HepG2 (cell line): ENCODE measurements at regions not wholly inside any gene's neighbourhood (a gene's known extent, or its start where the extent isn't known, plus 50 kb on each side); places are given as distances from the start of the nearest gene placed in this dataset.

ENCODE experiments used
- ATAC-seq: fragments of 200-7000 bp; cut with Tn5 transposase; 3 replicates; pipeline ENCODE4 v1.9.1; 2020; ENCODE audit warnings: mild to moderate bottlenecking, moderate library complexity
- BruUV-seq: library from RNA; stranded (reverse); fragments of 400-500 nt; replicated peaks from 2 replicates; lab custom pipeline; 2021; lab: Mats Ljungman, UMichigan
- CTCF ChIA-PET: fragments of 300-600 bp; formaldehyde crosslinking; extraction: SDS; loops from one replicate; lab custom pipeline; 2021; ENCODE audit warnings: low total read pairs, inconsistent platforms, low intra/inter-chr PET ratio; lab: Yijun Ruan, JAX
- POLR2A ChIA-PET: fragments of 350-600 bp; sonication (Branson Sonifier 250); formaldehyde crosslinking; loops from one replicate; lab custom pipeline; 2020; ENCODE audit warnings: antibody characterized with exemption, inconsistent platforms; lab: Yijun Ruan, JAX
- DNase-seq: peaks from one replicate; pipeline ENCODE4 v3.0.0-alpha.2; 2015; ENCODE audit warnings: low spot score
- FAIRE-seq: peaks from 3 replicates; lab custom pipeline; 2011; peaks lifted over from hg19 to GRCh38; lab: Jason Lieb, UNC
- H2AFZ ChIP-seq: one replicate; pipeline ENCODE4 v1.6.1; 2011; ENCODE audit warnings: low read length, inconsistent platforms
- H3K27ac ChIP-seq: fragments of 300-600 bp; 3 replicates; pipeline ENCODE4 v1.8.0; 2011; ENCODE audit warnings: mixed run types, mild to moderate bottlenecking, mixed read lengths, low read length, inconsistent platforms; ENCODE audit not compliant: insufficient read depth; ENCODE audit errors: extremely low read length
- H3K27me3 ChIP-seq, 2 experiments: fragments of 200-600 bp in 1 of 2; 2 replicates in 1 of 2; 3 replicates in 1 of 2; pipeline versions ENCODE4 v1.6.0 to v1.8.0; 2011; ENCODE audit warnings: low read length in 2 of 2, mild to moderate bottlenecking in 2 of 2, moderate library complexity in 2 of 2, inconsistent platforms in 1 of 2; ENCODE audit not compliant: insufficient read depth in 2 of 2, control insufficient read depth in 1 of 2
- H3K36me3 ChIP-seq, 2 experiments: fragments of 200-600 bp in 1 of 2; replicated peaks in 1 of 2; 2 replicates in 1 of 2; 3 replicates in 1 of 2; pipeline versions ENCODE4 v1.5.1 to v1.8.0; 2011; ENCODE audit warnings: low read length in 2 of 2, inconsistent platforms in 1 of 2; ENCODE audit not compliant: insufficient read depth in 2 of 2, control insufficient read depth in 1 of 2
- H3K4me1 ChIP-seq: 2 replicates; pipeline ENCODE4 v1.5.1; 2012; ENCODE audit warnings: low read length, inconsistent platforms; ENCODE audit not compliant: insufficient read depth
- H3K4me2 ChIP-seq: 2 replicates; pipeline ENCODE4 v1.6.0; 2011; ENCODE audit warnings: low read depth, low read length, inconsistent platforms
- H3K4me3 ChIP-seq, 3 experiments: fragments of 200-600 bp in 1 of 3; sonication (generic), shearing (Covaris generic) in 1 of 3; replicated peaks in 1 of 3; 2 replicates each; pipeline ENCODE4 v1.5.1; 2011 to 2016; ENCODE audit warnings: low read length in 3 of 3, inconsistent platforms in 2 of 3, low read depth in 2 of 3, mild to moderate bottlenecking in 2 of 3, control low read depth in 1 of 3, mixed read lengths in 1 of 3; ENCODE audit not compliant: insufficient read depth in 1 of 3
- H3K79me2 ChIP-seq: one replicate; pipeline ENCODE4 v1.6.1; 2011; ENCODE audit warnings: low read length, inconsistent platforms; ENCODE audit not compliant: insufficient read depth
- H3K9ac ChIP-seq: 2 replicates; pipeline ENCODE4 v1.6.0; 2011; ENCODE audit warnings: mild to moderate bottlenecking, low read depth, low read length, inconsistent platforms; ENCODE audit not compliant: insufficient read depth
- H3K9me3 ChIP-seq: 2 replicates; pipeline ENCODE4 v1.5.1; 2012; ENCODE audit warnings: mild to moderate bottlenecking, low read length
- H4K20me1 ChIP-seq: 2 replicates; pipeline ENCODE4 v1.6.0; 2011; ENCODE audit warnings: inconsistent platforms, mild to moderate bottlenecking, low read length, moderate library complexity; ENCODE audit not compliant: insufficient read depth
- ATF6 ChIP-seq: sonication (generic); formaldehyde crosslinking; conservative IDR thresholded peaks from 2 replicates; pipeline ENCODE4 v1.4.0; 2020; ENCODE audit warnings: missing genetic modification reagents
- CEBPB ChIP-seq: IDR thresholded peaks from 2 replicates; pipeline ENCODE4 v1.6.1; 2011; ENCODE audit warnings: low read depth, low read length, improper control_type of control experiment, borderline replicate concordance
- DDIT3 ChIP-seq: sonication (generic); formaldehyde crosslinking; IDR thresholded peaks from 2 replicates; pipeline ENCODE4 v1.4.0; 2020; ENCODE audit warnings: mild to moderate bottlenecking, missing genetic modification reagents
- ZMAT3 ChIP-seq: sonication (generic); formaldehyde crosslinking; conservative IDR thresholded peaks from 2 replicates; pipeline ENCODE4 v1.7.0; 2021; ENCODE audit warnings: missing genetic modification reagents
- ZNF318 ChIP-seq: sonication (generic); formaldehyde crosslinking; IDR thresholded peaks from 2 replicates; pipeline ENCODE4 v1.4.0; 2020; ENCODE audit warnings: mild to moderate bottlenecking, missing genetic modification reagents
- ZNF550 ChIP-seq: sonication (generic); formaldehyde crosslinking; IDR thresholded peaks from 2 replicates; pipeline ENCODE4 v1.4.0; 2020; ENCODE audit warnings: mild to moderate bottlenecking, missing genetic modification reagents, borderline replicate concordance
- ZNF598 ChIP-seq: sonication (generic); formaldehyde crosslinking; IDR thresholded peaks from 2 replicates; pipeline ENCODE4 v1.5.1; 2020; ENCODE audit warnings: mild to moderate bottlenecking, missing genetic modification reagents, borderline replicate concordance
- WGBS: methylation state at CpG from one replicate; pipeline ENCODE4 v1.1.6; 2017; ENCODE audit warnings: low lambda C conversion rate; 5-methylcytosine and 5-hydroxymethylcytosine counted together
- in situ Hi-C: cut with HindIII; loops from 2 replicates; pipeline ENCODE4 v1.10.0; 2017; ENCODE audit warnings: low pct_unique_long_range_greater_than_20kb; ENCODE audit not compliant: extremely low pct_ligation_motif_present
- intact Hi-C: fragments of 100-400 bp; cut with micrococcal nuclease; formaldehyde crosslinking; loops from one replicate; pipeline ENCODE4 v1.10.0; 2022; ENCODE audit not compliant: unreplicated experiment

DNA sequence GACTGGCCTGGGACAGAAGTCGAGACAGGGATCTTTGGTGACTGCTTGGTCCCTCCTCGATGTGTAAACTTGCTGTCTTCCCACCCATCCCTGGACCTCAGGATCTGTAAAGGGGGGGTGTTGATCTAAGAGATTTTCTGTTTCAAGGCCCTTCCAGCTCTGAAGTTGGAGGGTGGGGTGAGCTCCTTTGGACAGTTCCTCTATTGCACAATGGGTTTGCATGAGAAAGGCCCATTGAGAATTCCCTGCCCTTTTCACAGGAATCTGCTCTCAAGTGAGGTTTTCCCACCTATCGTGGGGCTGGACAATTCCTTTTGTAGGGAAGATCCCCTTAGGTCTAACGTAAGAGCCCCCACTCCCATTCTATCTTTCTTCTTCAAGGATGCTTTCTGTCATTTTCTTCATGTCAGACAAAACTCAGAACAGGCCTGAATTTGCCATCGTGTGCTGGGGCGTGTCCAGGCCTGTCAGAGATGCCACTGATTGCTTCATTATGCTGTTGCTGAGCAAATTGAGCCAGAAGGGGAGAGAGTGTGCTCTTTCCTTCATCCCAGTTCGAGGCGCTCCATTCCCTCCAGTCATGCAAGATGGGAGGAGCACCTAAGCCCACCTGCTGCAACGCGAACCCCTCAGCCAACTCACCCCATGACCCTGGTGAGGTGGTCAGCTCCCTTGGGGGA lies 149.9 kb upstream of the IGSF21 start:
- CTCF ChIA-PET, result no interaction called here
- no peak for FAIRE-seq

GRCh38 chr1:17958704-17959103 lies 148.9 kb upstream of the IGSF21 start:
- Histone ChIP-seq H3K9me3 (no peaks in the 10 kb centered on the region), H3K27ac (no peak overlapping the region), H3K4me2 (no peak overlapping the region), H3K4me3 (no peak overlapping the region), H2AFZ (no peak overlapping the region), H3K4me1 (no peaks in the 10 kb centered on the region), H3K27me3 (peaks cover 0 to 11% of the 10 kb centered on the region in 2 experiments; a peak in 1 of 5 replicates), H3K79me2 (no peaks in the 10 kb centered on the region), H3K9ac (no peak overlapping the region), H3K36me3 (no peaks in the 10 kb centered on the region), H4K20me1 (no peaks in the 10 kb centered on the region)
- WGBS, result 0% methylated on average over 1 of the region's 1 CpG
- intact Hi-C loops (no loop called here), in situ Hi-C loops (no loop called here)
- BruUV-seq, result no TSS peak
- ChIA-PET POLR2A (no interaction called here), CTCF (no interaction called here)
- FAIRE-seq, result no peak
- no peak for DNase-seq
- ATAC-seq, result no peak
- TF ChIP-seq DDIT3 (no peak), ZMAT3 (CRISPR knock-in tag) (no peak), ZNF598 (CRISPR knock-in tag) (no peak), ATF6 (no peak), ZNF318 (CRISPR knock-in tag) (no peak)

More for the DNA sequence above, 149.9 kb upstream of the IGSF21 start:
- Histone ChIP-seq H2AFZ (no peak overlapping the region), H3K36me3 (no peaks in the 10 kb centered on the region), H3K27me3 (peaks cover 0 to 14% of the 10 kb centered on the region in 2 experiments; a peak in 3 of 5 replicates), H3K9me3 (no peaks in the 10 kb centered on the region), H4K20me1 (no peaks in the 10 kb centered on the region), H3K4me3 (no peak overlapping the region), H3K27ac (no peak overlapping the region), H3K9ac (no peak overlapping the region), H3K4me2 (no peak overlapping the region), H3K79me2 (no peaks in the 10 kb centered on the region), H3K4me1 (no peaks in the 10 kb centered on the region)
- intact Hi-C loops, result no loop called here
- DNase-seq (no peak), ATAC-seq (no peak)
- POLR2A ChIA-PET, result no interaction called here
- BruUV-seq, result no TSS peak
- WGBS, result 2% methylated on average over 9 of the region's 10 CpGs
- in situ Hi-C loops, result no loop called here
- TF ChIP-seq CEBPB (peak; percentile 47; the same call in 1 of the 2 replicates), ZNF550 (CRISPR knock-in tag) (no peak)
- TF ChIP-seq, all 625 proteins: peak for 1
